ENCODE measurements at regions not wholly inside any gene's neighbourhood (a gene's known extent, or its start where the extent isn't known, plus 50 kb on each side); places are given as distances from the start of the nearest gene placed in this dataset.
A peak's percentile ranks its signal among the peaks of the same experiment; 100 is the strongest.

DNA sequence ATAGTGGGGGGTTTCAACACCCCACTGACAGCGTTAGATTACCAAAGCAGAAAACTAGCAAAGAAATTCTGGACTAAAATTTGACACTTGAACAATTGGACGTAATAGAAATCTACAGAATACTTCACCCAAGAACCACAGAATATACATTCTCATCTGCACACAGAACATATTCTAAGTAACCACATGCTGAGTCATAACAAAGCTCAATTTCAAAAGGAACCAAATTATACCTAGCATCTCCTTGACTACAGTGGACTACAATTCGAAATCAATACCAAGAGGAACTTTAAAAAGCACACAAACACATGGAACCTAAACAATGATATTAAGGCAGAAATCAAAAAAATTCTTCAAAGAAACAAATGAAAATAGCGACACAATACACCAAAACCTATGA, 871.6 kb upstream of the MDGA2 start:
- no peak for DNase-seq

DNA sequence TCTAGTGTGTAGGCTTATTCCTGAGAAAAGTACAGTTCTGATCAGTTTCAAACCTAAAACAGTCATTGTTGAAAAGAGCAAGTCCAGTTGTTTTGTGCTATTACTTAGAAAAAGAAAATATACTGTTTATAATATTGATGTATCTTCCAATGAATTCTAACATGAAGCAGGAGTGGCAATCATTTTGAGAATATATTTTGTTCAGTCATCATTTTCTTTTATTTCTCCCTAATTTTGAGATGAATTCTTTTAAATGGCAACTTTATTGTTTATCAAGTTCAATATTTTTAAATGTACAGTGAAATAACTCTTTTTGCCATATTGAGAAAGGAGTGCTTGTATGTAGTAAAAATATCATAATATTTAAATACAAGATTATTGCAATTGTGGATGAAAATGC, 862.2 kb upstream of the MDGA2 start:
- no peak for DNase-seq

DNA sequence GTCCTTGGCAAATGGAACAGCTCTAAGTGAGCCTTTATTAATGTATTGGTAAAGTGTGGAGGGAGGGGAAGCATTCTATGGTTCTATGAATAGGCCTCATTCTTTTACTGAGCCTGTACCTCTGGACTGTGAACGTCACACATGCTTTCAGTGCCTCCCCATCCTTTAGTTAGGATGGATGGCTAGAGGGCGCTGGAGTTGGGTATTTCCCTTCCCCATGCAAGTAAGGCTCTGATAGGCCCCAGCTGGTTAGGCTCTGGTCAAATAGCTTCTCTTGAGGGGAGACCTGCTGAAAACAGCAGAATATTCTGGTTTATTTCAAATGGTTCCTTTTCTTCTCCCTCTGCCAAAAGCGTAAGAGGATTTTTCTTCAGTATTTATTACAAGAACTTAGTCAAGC, 860.9 kb upstream of the MDGA2 start:
- DNase-seq = no peak

GRCh38 chr14:48527832-48528231, 852.4 kb upstream of the MDGA2 start:
- DNase-seq = no peak

GRCh38 chr14:48526307-48526706, 850.9 kb upstream of the MDGA2 start:
- DNase-seq = no peak

DNA sequence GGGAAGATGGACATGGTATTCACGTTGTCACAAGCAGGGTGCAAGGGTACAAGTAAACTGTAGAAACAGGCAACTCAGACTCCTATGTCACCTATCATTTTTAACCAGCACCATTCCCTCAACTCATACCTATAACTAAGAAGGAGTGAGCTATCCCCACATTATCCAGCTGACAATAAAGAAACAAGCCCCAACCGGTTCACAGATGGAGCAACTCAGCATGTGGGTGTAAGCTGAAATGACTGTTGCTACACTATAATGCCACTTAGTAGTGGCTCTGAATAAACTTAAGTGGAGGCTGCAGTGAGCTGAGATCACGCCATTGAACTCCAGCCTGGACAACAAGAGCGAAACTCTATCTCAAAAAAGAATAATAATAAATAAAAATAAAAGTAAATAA, 829.5 kb upstream of the MDGA2 start:
- no peak for DNase-seq

DNA sequence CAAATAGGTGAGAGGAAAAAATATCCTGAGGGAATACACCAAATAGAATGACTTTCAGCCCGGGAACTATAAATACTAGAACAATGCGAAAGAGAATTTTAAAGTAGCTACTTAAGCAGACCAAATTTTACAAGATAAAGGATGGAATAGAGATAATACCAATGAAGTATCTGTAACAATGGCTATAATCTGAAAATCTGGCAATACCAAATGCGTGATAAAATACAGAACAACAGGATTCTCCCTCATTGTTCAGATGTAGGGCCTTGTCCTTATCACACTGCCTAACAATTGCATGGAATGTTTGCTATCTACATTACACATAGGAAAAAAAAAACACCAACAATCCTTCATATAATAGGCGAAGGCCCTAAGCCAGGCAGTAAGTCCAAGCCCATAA, 815.4 kb upstream of the MDGA2 start:
- DNase-seq = no peak

DNA sequence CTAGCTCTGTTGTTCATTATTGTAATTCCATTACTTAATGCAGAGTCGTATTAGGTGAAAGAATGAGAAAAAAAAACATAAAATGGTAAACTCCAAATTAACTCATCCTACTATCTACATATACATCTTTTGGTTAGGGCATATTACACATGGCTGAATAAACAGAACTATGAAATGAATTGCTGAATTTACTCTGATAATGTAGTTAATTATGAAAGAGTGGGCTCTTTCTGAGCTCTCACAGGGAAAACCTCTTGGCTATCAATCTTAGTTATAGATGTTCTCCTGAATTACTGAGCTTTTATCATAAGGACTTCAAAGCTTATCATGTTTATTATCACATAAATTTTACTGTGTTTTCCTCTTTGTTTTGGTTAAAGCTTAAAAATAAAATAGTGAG, 798.5 kb upstream of the MDGA2 start:
- DNase-seq = no peak

GRCh38 chr14:48456051-48456450, 780.6 kb upstream of the MDGA2 start:
- no peak for DNase-seq

DNA sequence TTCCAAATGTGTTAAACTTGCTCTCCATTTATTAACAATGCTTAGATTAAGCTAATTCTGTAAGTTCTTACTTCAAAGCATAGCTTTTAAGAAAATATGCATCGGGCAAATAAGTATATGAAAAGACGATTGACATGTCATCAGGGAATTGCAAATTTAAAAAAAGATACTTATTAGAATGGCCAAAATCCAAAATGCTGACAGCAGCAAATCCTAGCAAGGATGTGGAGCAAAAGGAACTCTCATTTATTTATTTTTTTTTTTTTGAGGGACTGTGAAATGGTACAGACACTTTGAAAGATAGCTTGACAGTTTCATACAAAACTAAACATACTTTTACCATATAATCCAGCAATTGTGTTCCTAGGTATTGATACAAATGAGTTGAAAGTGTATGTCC, 779.5 kb upstream of the MDGA2 start:
- DNase-seq = no peak

DNA sequence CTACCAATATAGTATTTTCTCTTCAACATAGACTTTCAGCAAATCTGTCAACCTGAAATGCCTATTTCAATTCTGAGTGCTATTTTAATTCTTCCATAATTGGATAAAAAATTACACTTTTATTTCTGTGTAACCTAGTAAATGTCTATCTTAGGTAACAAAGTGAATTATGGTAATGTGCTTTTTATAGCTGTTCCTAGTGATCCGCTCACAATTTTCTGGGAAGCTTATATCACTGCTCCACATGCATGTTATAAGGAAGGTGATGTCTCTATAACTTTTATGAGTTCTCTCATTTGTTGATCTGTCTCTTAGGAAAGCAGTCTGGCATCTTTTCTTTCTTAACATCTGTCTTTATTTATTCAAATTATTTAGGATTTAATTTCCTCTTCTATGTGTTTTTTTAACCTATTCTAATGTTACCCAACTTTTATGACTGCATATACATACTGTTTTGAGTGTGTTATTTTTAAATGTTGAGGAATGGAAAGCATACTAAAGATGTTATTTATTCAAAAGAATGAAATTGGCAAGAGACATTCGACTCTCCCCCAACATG, 777.1 kb upstream of the MDGA2 start:
- no peak for DNase-seq

DNA sequence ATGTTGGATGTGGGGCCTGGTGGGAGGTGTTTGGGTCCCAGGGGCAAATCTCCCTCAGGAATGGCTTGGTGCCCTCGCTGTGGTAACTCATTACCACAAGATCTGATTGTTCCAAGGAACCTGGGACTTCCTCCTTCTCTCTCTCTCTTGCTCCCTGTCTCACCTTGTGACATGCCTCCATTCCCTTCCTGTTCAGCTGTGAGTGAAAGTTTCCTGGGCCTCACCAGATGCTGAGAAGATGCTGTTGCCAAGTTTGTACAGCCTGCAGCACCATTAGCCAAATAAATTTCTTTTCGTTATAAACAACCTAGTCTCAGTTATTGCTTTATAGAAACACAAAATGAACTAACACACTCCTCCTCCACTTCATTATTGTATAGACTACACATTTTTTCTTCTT, 759.8 kb upstream of the MDGA2 start:
- no peak for DNase-seq

DNA sequence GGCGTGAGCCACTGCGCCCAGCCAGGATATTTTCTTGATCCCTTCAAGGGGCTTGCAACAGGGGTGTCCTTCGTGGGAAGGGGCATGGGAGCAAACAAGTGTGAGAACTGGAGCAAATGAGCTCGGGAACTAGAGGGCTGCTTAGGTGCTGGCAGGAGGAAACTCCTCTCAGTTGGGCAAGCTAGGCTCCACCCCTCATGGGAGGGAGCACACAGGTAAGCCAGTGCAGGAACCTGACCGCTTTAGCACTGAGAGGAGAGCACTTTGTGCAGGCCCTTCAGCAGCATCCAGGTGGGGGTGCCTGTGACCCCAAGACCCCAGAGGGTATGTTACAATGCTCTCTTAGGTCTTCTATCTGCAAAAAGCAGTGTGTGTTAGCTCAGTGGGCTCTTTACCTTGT, 755.4 kb upstream of the MDGA2 start:
- DNase-seq = no peak

DNA sequence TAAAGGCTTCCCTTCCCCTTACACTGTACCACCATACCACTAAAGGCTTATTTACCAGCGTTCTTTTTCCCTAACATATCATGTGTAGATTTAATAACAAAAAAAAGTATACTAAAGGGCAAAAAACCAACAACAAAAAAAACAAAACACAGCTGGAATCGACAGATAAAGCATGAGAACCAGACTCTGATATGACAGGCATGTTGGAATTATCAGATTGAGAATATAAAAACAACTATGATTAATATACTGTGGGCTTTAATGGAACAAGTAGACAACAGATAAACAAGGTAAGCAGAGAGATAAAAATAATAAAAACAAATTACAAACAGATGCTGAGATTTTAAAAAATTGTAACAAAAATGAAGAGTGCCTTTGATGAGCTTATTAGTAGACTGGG, 754.1 kb upstream of the MDGA2 start:
- no peak for DNase-seq

GRCh38 chr14:48417715-48418500, 742.5 kb upstream of the MDGA2 start:
- DNase-seq = no peak

DNA sequence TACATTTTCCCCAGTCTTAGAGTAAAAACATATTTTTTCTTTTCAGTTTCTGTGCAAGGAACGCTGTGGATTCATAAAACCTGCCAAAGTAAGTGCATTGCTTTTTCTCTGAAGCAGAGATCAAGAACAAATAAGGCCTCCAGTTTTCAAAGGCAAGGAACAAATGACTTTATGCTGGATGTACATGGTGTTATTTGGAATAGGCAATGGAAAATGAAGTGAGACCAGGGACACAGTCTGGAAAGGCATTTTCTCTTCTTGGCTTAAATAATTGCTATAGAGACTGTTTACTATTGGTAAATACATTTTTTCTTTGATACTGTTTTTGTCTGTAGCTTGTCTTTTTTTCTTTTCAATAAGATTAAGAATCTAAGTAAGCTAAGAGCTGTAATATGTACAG, 725.9 kb upstream of the MDGA2 start:
- DNase-seq = no peak

DNA sequence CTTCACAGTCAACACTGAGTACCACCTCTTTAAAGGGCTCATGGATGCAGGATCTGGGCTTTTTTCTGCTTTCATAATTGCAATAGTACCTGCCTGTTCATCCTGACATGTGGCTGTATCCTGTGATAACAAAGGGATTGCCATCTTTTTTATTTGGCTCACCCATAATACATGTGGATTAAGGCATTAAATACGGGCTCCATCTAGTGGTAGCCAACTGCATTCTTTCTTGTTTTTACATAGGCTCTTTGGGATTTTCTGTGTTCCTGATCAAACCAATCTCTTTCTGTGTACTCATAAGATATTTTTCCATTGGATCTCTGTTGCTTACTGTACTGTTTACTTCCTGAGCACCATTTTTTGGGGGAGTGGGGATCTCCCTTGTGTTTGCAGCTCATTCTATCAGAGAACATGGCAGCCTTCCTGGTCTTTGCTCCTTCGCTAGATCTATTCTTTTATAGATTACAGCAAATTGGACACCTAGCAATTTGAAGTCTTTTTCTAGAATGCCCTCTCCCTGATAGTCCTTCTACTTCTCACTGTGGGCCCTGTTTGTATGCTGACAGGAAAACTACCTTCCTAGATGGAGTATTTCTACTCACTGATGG, 723.4 kb upstream of the MDGA2 start:
- peak; percentile 23 for DNase-seq

DNA sequence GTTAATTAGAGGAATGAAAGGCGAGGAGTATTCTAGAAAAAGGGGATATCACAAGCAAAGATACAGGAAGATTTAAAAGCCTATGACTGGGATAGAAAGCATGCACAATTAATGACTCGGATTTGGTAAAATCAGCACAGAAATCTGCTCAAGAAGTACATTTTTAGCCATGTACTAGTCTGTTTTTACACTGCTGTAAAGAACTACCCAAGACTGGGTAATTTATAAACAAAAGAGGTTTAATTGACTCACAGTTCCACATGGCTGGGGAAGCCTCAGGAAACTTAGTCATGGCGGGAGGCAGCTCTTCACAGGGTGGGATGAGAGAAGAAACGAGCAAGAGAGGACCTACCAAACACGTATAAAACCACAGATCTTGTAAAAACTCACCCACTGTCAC, 716.3 kb upstream of the MDGA2 start:
- DNase-seq = no peak

- no peak for DNase-seq
These were observed 714.9 kb upstream of the MDGA2 start for GRCh38 chr14:48390346-48390745.

DNA sequence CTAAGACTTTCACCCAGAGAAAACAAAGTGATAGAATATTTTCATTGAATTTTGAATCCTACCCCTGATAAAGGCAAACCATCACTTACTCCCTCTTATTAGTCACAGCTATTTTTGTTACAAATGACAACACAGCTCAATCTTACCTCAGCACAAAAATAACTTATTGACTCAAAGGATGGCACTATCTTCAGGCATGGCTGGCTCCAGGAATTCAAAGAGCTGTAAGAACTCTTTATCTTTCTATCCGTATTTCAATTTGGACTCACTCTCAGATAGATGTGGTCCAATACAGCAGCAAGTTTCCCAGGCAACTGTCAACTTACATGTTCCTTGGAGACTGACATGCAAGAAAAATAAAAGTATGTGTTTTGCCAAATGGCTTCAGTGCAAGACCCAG, 709.4 kb upstream of the MDGA2 start:
- DNase-seq = no peak

DNA sequence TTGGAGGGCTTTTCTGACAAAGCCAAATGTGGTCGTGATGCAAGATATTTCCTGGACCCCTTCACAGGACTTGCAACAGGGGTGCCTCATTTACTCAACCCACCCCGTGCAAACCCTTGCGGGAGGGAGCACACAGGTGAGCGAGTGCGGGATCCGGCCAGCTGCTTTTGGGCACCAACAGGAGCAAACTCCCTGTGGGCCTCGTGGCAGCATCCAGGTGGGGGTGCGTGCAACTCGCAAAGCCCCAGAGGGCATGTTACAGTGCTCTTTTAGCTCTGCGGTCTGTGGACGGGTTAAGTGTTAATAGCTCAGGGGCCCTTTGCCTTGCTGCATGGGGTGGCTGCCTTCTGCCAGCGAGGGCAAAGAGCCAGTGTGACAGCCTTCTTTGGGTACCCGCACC, 707.6 kb upstream of the MDGA2 start:
- DNase-seq = no peak

- no peak for DNase-seq
These were observed 703.1 kb upstream of the MDGA2 start for GRCh38 chr14:48378541-48378940.

DNA sequence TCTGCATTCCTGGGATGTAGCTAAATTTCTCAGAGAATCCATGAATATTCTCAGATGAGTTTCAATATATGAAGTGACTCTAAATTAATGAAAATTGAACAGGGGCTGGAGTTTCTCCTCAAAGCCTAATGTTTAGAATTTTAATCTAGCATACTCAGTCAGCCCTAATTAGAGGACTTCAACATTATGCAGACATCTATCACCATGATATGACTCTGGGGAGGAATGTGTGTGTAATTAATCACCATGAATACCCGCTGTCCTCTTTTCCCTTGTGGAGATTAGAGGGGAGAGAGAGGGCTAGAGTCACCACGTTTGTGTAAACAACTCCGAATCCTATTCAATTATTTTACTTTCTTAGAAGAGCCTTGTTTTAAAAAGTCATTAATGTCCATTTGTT, 698.6 kb upstream of the MDGA2 start:
- DNase-seq = no peak

- no peak for DNase-seq
These were observed 675.6 kb upstream of the MDGA2 start for GRCh38 chr14:48350971-48351370.

DNA sequence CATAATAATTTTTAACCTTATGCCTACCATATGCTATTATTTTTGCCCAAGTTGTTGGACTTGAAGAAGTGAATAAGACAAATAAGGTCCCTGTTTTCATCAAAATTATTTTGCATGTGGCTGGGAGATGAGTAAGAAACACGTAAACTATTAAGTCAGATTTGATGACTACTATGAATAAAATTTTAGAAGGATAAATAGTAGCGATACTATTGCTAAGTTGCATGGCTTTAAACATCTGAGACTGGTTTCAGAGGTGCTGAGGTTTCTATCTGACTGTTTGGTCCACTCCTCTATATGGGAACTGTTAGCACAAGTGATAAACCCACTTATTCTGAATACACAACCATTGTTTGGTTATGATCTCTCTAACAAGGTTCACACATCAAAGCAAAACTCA, 674.3 kb upstream of the MDGA2 start:
- no peak for DNase-seq
